HG02943 (cell line): ENCODE measurements at regions not wholly inside any gene's neighbourhood (a gene's known extent, or its start where the extent isn't known, plus 50 kb on each side); places are given as distances from the start of the nearest gene placed in this dataset.

Experiments
- ATAC-seq: cut with Tn5 transposase; IDR thresholded peaks from one replicate; pipeline ENCODE4 v1.9.1; 2021; ENCODE audit warnings: mild to moderate bottlenecking, low read depth, moderate library complexity; ENCODE audit not compliant: unreplicated experiment

- ATAC-seq = no peak
These were observed 1136.2 kb downstream of the BRD1 start for GRCh38 chr22:48691431-48691851.

GRCh38 chr22:48690583-48691317 is 1136.9 kb downstream of the BRD1 start:
- ATAC-seq = no peak

- ATAC-seq = no peak
These were observed 1138.5 kb downstream of the BRD1 start for GRCh38 chr22:48689206-48689605.

DNA sequence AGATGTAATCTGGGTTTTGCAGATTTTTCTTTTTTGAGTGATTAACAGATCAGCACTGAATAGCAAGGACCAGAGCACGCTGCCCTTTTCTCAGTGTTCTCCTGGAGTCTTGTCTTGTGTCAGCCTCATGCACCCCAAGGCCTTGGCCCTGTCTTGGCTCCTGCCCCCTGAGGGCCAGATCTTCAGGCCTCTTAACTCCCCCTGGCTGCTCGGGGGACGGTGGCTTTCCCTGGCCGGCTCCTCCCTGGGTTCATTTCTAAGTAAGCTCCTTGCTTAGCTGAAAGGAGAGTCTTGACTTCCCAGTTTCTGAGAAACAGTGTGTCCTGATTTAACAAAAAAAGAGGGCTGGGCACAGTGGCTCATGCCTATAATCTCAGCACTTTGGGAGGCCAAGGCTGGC is 1139.3 kb downstream of the BRD1 start:
- ATAC-seq = no peak

- ATAC-seq = no peak
These were observed 1140.1 kb downstream of the BRD1 start for GRCh38 chr22:48687606-48688005.

- ATAC-seq = no peak
These were observed 1140.9 kb downstream of the BRD1 start for GRCh38 chr22:48686694-48687302.

- no peak for ATAC-seq
These were observed 1141.9 kb downstream of the BRD1 start for GRCh38 chr22:48685767-48686166.

DNA sequence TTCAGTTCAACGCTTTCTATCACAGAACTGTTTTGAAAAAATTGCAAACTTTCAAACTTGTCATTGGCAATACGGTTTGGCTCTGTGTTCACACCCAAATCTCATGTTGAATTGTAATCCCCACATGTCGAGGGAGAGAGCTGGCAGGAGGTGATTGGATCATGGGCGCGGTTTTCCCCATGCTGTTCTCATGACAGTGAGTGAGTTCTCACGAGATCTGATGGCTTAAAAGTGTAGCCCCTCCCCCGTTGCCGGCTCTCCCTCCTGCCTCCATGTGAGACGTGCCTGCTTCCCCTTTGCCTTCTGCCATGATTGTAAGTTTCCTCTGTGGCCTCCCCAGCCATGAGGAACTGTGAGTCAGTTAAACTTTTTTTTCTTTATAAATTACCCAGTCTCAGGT is 1144.0 kb downstream of the BRD1 start:
- no peak for ATAC-seq

- no peak for ATAC-seq
These were observed 1145.2 kb downstream of the BRD1 start for GRCh38 chr22:48682504-48682903.

GRCh38 chr22:48680601-48681000 is 1147.1 kb downstream of the BRD1 start:
- ATAC-seq = no peak

DNA sequence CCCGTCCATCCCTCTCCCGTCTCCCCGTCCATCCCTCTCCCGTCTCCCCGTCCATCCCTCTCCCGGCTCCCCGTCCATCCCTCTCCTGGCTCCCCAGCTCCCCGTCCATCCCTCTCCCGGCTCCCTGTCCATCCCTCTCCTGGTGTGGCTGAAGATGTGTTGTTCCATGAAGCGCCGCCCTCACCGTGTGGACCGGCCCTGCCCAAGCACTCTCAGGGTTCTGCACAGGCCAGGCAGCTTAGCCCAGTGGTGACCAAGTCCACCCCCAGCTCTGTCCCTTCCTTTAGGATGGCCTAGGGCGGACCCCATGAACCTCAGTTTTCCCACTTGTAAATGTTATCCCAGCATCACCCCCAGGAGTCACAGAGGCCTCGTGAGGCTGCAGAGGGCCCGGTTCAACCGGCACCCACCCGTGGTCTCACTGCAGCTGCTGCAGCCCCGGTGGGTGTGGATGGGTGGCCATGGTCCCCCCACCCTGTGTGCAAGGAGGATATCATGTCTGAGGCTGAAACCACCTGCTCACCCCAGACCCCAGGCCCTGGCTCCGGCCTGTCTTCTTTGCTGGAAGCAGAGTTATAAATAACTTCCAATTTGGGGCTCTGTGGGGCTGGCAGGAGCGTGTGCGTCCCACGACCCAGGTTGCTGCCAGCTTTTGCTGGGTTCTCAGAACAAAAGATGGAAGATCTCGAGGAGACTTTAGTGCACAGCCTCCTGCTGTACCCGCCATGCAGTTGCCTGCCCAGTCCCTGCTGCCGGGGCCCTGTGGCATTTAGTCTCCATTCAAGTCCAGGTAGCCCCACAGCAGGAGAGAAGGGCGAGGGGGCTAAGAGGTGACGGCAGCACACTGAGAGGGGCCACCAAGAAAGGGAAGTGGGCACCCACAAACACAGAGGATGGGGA is 1147.8 kb downstream of the BRD1 start:
- ATAC-seq = no peak

DNA sequence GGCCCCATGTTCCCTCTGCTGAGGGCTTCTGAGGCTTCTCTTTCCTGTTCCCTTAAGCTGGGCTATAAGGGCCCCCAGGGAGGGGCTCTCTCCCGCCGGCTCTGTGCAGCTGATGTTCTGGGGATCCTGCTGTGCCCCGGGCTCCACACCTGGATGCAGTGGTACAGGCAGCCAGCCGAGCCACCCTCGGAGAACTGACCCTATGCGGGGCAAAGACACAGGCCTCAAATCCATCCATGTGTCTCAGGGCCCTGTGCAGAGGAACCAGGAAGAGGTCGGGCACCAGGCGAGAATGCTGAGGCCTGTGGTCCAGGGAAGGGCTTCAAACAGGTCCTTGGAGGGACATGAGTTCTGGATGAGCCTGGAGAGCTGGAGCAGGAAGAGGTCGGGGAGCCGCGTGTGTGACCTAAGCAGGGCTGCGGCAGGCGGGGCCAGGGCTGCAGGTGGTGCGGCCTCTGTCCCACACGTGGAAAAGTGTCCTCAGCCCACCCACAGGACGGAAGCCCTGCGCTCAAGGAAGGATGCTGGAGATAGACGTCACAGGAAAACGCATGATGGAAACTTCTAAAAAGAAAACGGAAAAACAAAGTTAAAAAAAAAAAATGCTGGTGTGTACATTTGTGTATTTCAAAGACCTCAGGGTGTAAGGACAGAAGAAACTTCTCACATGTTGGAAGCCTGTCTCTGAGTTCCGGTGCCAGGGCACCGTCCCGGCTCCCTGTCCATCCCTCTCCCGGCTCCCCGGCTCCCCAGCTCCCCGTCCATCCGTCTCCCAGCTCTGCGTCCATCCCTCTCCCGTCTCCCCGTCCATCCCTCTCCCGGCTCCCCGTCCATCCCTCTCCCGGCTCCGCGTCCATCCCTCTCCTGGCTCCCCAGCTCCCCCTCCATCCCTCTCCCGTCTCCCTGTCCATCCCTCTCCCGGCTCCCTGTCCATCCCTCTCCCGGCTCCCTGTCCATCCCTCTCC is 1149.2 kb downstream of the BRD1 start:
- no peak for ATAC-seq

GRCh38 chr22:48677621-48678020 is 1150.1 kb downstream of the BRD1 start:
- no peak for ATAC-seq

- no peak for ATAC-seq
These were observed 1150.5 kb downstream of the BRD1 start for GRCh38 chr22:48677168-48677520.

- no peak for ATAC-seq
These were observed 1151.2 kb downstream of the BRD1 start for GRCh38 chr22:48676266-48677167.

- ATAC-seq = no peak
These were observed 1151.9 kb downstream of the BRD1 start for GRCh38 chr22:48675830-48676145.

GRCh38 chr22:48675141-48675829 is 1152.4 kb downstream of the BRD1 start:
- no peak for ATAC-seq

DNA sequence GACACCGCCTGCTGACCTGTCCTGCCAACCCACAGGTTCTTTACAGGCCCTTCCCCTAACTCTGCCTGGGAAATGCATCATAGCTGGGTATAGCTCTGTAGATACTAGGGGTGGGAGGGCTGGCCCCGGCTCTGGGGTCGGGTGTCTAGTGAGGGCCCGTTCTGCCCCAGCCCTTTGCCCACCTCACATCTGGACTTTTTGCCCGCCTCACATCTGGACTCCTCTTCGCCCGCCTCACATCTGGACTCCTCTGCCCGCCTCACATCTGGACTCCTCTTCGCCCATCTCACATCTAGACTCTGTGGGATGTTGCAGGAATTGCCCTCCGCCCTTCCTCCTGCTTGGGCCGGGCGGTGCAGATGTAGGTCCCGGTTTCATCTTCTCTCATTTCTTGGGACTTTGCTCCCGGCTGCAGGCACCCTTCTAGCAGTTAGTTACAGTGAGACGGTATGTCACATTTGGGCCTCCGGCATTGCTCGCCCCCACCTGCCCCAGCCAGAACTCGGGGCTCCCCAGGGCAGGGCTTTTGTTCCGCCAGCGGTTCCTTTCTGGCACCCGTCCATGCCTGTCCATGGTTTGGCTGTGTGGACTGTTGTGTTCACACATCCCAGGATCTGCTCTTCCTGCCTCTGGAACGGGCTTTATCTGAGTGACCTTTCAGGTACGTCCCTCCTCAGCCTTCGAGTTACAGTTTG is 1153.7 kb downstream of the BRD1 start:
- no peak for ATAC-seq
